Activated CD8-positive, alpha-beta memory T cell treated with anti-CD3 and anti-CD28 coated beads, Interleukin-2, amount 50 U/mL, for 48 hours (primary cell): ENCODE measurements at regions not wholly inside any gene's neighbourhood (a gene's known extent, or its start where the extent isn't known, plus 50 kb on each side); places are given as distances from the start of the nearest gene placed in this dataset.
"Not testable (repeated sequence)": the region's sequence is repeated elsewhere in the genome, so short reads cannot be mapped to it uniquely, and the experiment has no call there.

ENCODE experiments used
- DNase-seq: peaks from one replicate; pipeline ENCODE4 v3.0.0-alpha.2; 2020

DNA sequence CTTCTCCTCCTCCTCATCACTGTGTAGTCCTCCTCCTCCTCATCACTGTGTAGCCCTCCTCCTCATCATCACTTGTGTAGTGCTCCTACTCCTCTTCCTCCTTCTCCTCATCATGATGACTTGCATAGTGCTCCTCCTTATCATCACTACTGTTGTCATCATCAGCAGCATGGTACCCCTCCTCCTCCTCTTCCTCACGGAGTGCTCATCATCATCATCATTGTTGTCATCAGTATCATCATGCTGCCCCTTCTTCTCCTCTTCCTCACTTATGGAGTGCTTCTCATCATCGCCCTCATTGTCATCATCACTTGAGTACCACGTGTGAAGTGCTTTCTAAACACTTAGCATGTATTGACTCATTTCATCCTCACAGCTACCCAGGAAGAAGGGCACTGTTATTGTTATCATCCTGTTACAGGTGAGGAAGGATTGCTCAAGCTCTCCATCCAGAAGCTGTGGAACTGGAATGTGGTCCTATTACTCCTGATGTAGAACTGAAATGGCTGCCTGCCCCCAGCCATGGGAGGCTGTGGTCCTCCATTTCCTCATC is 122.8 kb upstream of the SHH start:
- no peak for DNase-seq

DNA sequence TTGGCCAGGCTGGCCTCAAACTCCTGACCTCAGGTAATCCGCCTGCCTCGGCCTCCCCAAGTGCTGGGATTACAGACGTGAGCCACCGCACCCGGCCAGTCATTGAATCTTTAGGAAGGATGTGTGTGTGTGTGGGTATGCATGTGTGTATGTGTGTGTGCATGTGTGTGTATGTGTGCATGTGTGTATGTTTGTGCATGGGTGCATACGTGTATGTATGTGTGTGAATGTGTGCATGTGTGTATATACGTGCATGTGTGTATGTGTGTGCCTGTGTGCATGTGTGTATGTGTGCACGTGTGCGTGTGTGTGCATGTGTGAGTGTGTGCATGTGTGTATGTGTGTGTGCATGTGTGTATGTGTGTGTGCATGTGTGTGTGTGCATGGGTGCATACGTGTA is 120.1 kb upstream of the SHH start:
- DNase-seq: not testable (repeated sequence)

DNA sequence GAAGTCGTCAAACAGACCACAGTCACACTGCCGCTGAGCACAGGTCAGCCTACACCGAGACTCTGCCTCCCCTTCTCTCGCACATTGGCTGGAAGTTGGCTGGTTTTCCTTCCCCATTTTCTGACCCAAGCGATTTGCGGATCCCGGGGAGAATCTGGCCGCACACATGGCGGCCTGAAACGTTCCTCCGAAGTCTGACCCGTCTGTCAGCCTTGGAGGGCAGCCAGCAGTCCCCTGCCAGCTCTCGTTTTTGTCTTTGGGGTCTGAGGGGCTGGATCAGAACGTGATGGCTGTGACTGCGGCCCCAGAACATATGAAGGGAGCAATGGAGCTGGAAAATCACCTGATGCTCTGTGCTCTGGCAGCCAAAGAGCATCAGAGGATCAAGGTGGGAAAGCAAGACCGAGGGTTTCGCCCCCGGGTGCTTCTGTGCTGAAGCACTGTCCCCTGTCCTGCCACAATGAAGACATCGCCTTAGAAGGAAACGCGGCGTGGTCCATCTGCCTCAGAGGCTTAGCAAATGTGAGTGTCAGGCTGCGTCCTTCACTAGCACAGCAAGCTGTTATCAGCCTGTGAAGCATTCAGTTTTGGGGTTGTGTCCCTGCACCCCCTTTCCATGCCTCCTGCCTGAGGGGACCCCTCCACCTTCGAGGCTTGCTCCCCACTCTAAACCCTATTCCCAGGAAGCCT is 119.3 kb upstream of the SHH start:
- no peak for DNase-seq

DNA sequence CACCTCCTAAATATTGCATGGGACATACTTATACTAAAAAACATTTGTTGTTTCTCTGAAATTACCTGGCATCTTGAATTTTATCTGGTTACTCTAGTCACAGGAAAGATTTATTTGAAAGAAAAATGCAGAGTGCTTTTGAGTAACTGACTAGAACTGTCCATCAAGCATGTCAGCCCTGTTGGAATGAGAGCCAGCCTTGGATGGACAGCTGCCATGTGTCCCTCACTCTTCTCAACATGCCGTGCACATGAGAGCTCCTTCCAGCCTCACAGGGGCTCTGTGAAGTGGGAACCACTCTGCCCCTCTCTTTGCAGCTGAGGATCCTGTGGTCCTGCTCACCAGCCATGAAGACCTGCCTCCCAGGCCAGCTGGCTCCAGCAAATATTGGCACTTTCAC is 118.3 kb upstream of the SHH start:
- DNase-seq: no peak

DNA sequence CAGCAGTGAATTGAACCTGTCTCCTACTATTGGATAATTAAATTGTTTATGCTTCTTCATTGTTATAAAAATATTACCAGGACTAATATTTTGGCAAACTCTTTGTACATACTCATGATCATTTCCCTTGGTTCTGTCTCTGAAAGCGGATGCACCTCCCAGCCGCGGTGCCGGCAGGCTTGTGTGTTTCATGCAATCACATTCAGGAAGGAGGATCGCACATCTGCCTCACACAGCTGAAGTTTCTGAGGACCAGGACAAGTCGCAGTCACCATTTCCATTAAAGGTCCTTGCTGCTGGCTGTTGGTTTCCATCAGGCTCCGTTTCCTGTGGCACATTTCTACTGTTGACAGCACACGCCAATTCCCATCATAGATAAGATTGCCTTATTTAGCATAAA is 117.8 kb upstream of the SHH start:
- DNase-seq: no peak

DNA sequence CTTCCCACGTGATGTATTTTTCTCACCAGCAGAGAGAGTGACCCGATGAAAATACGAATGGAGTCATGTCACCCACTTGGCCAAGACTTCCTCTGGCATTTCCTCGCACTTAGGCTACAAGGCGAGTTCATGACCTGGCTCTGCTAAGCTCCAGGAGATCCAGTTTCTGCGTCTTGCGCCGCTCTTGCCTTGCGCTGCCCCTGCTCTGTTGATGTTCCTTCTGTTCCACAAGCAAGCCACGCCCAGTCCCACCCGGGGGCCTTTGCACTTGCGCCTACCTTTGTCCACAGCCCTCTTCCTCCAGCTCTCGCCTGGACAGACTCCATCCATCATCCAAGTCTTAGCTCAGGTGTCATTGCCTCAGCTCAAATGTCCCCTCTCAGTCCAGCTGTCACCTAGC is 116.3 kb upstream of the SHH start:
- no peak for DNase-seq

DNA sequence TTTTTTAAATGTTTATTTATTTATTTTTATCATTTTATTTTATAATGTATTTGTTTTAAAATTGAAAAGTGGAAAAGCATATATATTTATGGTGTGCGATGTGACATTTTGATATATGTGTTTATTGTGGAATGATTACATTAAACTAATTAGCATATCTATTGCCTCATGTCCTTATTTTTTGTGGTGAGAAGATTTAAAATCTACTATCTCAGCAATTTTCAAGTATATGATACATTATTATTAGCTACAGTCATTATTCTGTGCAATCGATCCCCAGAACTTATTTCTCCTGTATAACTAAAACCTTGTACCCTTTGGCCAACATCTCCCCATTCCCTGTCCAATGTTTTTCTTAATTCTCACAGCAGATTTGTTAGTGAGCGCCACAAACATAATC is 115.6 kb upstream of the SHH start:
- no peak for DNase-seq

DNA sequence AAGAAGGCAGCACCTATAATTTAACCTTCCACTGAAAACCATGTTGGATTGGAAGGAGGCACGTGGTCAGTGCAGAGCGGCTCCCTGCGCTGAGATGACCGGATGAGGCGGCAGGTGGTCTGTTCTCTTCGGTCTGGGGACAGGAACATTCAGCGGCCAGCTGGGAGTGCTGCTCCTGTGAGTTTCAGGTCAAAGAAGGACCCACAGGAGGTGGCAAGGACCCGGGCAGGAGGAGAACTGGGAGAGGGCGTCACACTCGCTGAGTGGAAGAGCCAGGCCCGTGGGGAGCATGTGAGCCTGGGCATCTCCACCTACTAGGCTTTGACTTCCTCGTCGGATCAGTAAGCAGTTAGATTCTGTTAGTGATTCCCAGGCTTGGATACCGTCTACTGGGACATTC is 113.4 kb upstream of the SHH start:
- no peak for DNase-seq

DNA sequence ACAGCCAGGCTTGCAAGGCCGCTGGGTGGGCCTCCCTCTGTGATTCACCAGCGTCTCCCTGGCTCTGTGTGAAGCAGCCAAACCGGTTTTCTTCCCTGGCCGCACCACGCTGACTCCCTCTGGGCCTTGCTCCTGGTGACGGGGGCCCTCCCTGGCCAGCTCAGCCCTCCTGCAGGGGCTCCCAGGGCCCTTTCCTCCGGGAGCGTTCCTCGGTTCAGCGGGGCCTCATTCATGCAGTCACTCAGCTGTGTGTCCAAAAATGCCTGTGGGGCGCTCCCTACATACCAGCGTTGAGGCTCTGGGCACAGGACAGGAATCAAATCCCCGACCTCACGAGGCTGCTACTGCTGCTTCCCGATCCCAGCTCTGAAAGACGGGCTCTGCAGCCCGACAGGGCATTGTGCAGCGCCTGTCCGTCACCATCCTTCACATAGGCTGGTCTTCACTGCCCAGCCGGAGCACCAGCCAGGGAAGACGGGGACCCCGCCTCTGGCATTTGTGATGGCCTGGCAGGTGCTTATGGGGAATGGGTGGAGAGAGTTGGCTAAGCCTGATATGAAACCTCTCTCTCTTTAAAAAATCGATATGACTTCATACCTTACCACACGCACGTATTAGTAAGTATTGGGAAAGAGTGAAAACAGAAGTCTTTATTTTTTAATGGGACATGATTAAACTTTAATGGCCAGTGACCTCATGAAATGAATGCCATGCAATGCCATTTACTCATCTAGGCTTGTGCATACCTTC is 110.0 kb upstream of the SHH start:
- DNase-seq: no peak

DNA sequence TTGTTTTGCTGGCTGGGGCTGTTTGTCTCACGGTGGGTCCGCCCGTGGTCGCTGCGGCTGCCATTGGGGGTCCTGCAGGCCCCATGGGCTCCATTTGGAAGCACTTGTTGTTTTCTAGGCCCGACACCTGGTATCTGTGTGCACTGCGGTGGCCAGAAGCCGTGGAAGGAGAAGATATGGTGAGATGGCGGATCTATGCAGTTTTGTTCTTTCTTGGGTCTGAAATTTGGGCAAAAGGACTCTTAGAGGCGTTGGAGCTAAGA is 109.5 kb upstream of the SHH start:
- no peak for DNase-seq

DNA sequence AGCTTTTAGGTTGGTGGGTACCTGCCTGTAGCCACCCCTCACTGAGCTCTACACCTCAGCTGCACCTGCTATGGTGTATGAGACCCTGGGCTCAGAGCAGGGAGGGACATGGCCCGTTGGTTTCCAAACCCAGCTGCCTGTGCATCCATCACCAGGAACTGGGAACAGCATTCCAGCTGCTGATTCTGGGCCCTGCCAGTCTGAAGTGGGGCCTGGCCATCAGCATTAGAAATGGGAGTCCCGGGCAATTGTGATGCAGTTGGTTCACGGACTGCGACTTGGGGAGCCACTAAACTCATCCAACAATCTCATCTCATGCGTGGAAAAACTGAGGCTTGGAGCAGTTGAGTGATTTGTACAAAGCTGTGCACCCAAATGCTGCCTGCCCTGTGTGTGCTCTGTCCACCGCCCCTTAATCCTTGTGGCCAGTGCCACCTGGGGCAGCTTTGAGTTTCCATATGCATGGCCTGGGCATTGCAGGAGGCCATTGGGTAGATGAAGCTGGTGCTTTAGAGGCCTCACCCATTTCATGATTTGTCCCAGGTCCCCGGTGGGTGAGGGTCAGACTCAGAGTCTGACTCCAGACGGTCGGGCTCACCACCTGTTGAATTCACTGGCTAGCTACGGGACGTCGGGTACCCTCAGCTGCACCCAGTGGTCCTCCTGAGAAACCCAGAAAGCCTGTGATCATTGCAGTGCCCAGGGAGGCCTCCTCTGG is 109.0 kb upstream of the SHH start:
- DNase-seq: no peak

DNA sequence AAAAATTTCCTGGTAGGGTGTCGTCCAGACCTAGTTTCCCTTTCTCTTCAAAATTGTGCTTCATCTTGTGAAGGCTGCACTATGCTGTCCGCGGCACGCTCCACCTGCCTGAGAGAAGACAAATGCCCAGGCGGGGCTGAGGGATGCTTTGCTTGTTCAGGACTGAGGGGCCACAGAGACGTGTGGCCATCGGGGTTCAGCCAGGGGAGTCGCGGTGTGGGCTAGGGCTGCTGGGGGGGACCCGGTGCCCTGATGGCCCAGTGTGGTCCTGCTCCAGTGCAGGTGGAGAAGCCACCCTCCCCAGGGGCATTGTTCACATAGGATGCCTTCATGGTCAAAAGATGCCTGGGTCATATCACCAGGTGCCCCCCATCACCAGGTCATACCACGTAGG is 107.8 kb upstream of the SHH start:
- no peak for DNase-seq

DNA sequence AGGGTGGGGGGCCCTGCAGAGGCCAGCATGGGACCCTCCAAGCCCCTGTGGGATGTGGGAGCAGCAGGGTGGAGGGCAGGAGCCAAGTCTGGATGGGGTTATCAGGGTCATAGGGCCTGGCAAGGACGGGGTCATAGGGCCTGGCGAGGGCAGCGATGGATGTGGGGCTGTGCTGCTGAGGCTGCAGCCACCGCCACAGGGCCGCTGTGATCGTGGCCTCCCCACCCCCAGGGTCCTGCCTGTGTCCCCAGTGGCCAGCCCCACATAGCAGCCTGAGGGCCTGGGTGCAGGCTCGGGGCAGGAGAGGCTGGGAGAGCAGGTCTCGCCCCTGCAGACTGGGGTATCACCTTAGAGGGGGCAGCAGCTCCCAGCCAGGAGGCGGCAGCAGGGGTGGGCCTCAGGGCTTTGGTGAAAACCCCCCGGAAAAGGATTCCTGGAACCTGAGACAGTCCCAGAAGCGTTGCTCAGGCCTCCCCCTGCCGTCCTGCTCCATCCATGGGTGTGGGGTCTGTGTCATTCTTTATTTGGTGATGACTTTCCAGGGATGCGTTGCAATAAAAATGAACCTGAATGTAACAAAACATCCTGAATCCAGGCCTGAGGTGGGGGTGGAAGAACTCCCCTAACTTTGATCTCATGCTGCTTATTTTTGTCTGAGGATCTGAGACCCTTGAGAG is 107.3 kb upstream of the SHH start:
- no peak for DNase-seq

DNA sequence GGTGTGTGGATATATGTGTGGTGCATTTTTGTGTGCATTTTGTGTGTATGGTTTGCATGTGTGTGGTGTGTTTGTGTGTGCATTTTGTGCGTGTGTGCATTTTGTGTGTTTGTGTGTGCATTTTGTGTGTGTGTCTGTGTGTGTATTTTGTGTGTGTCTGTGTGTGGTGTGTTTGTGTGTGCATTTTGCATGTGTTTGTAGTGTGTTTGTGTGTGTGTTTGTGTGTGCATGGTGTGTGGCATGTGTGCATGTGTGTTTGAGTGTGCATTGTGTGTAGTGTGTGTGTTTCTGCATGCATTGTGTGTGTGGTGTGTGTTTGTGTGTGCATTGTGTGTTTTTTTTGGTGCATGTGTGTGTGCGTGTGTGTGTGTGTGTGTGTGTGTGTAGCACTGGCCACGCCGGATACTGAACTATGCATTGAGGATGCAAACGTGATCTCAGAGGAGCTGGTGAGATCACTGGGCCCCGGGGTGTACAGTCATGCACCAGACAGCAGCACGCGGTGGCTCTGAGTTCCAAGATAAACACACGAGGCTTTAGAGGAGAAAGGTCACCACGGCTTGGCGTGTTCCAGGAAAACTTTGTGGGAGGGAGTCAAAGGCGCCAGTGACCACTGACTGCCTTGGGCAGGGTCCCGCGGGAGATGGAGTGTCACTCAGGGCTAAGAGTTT is 106.6 kb upstream of the SHH start:
- no peak for DNase-seq

DNA sequence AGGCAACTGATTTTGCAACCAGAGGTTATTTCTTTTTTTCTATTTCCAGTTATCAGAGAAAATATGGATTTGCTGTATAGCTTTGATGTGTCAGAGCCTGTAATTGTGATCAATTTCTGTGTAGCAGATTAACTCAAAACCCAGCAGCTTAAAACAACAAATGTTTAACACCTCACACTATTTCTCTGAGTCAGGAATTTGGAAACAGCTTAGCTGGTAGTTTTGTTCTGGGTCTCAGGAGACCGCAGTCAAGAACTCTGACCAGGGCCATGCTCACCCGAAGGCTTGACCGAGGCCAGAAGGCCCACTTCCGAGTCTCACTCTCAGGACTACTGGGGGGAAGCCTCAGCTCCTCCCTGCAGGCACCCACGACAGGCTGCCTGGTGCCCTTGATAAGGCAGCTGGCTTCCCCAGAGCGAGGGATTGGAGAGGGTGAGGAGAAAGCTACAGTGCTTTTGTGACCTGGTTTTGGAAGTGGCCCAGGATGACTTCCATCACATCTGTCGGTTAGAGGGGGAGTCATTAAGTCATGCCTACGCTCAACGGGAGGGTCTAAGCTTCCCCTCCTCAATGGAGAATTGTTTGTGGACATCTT is 105.7 kb upstream of the SHH start:
- DNase-seq: no peak

DNA sequence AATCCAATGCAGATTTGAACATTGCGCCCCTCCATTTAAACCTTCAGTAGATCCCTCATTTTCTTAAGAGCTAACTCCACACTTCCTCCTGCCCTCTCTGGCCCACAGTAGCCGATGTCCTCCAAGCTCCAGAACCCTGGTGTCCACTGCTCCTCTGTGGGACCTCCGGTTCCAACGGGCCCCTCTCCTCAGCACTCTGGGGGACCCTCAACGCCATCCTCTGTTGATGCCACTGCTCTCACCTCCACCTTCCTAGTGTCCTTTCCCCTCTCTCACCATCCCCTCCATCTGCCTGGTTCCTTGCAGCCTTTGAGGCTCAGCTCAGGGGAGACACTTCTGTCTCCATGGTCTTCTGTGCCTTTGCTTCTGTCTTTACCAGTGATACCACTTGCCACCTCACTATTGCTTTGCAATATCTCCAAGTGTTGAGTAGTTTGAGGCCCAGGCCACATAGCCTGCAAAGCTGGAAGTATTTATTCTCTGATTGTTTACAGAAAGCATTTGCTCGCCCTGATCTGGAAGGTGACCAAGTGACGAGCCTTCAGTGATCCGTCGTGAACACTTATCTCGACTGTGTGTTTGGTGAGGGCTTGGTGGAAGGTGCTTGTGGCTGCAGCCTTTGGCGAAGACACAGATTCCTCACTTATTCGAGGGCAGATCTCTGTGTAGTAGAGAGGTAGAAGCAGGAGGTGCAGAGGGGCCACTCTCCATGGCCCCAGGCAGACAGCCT is 104.8 kb upstream of the SHH start:
- no peak for DNase-seq

DNA sequence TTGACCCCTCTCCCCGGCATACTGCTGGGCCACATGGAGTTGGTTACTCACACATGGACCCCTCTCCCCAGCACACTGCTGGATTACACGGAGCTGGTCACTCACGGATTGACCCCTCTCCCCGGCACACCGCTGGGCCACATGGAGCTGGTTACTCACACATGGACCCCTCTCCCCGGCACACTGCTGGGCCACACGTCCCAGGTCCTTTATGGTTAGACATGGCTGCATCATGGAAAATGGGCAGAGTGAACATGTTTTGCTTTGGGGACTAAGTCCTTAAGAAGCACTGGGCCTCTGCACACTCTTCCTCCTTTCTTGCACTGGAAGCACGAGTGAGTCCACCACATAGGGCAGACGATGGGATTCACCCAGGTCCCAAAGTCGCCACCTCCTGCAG is 102.1 kb upstream of the SHH start:
- DNase-seq: no peak

DNA sequence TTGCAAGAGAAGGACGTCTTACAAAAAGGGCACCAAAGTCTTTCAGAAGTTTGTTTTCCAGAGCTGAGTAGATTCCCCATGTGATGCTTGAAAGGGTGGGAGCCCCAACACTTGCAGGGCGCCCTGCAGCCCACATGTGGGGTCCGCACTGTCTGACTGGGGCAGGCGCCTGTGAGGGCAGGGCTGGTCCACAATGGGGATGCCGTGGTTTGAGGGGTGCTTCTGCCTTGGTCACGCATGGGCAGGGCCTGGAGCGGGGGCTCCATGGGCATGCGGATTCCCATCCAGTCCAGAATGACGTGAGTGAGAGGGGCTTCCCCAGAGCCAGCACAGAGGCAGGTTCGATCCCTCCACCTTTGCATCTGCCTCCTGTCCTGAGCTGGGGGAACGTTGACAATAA is 101.5 kb upstream of the SHH start:
- no peak for DNase-seq

DNA sequence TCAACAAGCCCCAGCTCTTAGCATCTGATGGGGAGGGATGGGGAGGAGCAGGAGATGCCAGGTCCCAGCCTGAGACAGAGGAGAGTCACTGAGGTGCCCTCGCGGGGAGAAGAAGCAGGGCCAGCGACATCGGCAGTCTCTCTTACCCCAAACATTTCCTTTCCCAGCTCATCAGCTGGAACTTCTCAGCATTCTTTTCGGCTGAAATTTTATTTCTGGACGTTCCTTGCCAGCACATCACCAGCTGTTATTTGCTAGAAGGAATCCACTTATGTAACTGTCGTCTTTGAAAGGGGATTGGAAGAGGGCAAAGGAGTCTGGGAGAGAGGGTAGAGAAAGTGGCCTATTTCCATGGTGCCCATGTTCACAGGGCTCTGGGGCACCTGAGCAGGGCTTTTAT is 101.0 kb upstream of the SHH start:
- DNase-seq: no peak

DNA sequence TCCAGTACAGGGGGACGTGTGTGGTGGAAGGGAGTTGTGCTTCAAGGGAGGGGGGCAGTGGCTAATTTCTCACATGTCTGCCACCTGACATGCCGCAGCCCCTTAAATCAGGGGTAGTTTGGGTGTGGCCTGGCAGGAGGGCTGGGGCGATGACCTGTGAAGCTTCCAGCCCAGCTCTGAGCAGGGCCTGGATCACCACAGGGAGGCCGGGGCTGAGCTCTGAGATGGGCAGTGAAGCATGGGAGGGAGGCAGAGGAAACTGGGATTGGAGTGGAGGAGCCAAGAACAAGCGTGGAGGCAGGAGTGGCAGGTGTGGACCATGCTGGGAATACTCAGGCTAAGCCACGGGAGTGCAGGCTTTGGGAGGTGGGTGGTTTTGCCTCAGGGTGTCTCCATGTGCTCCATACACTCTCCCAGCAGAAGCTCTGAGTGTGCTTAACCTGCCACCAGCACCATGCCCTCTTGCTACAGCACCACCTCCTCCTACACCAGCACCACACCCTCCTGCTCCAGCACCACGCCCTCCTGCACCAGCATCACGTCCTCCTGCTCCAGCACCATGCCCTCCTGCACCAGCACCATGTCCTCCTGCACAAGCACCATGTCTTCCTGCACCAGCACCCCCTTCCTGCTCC is 99.3 kb upstream of the SHH start:
- no peak for DNase-seq

DNA sequence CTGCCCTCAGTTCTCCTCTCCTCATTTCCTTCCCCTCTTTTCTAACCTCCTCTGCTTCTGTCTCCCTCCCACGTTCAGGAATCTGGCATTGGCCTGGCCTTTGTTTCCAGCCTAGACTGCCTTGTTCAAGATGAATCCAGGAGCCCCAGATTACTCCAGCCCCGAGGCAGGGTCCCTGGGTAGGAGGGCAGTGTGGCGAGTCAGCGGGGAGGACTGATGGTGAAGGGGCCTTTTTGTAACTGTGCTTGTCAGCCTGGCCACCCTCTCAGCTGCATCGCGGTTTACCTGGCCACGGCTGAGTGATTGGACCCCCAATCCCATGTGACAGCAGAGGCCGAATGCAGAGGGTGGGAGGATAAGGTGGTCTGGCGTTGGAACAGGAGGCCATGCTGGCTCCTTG is 96.1 kb upstream of the SHH start:
- no peak for DNase-seq
